Trophoblast cell (in vitro differentiated cells and primary cell): ENCODE measurements at regions not wholly inside any gene's neighbourhood (a gene's known extent, or its start where the extent isn't known, plus 50 kb on each side); places are given as distances from the start of the nearest gene placed in this dataset.

Source experiments
- DNase-seq, 2 donors: peaks; one replicate each; pipeline ENCODE4 v3.0.0-alpha.2; 2016
- H2AFZ ChIP-seq: 2 replicates; pipeline ENCODE4 v1.6.1; 2013; ENCODE audit warnings: low read length, moderate library complexity, mild to moderate bottlenecking; ENCODE audit not compliant: insufficient read depth, poor library complexity
- H2AK5ac ChIP-seq: 2 replicates; pipeline ENCODE4 v1.6.1; 2013; ENCODE audit warnings: mild to moderate bottlenecking, low read length
- H2BK120ac ChIP-seq: 2 replicates; pipeline ENCODE4 v1.6.1; 2013; ENCODE audit warnings: low read length, mild to moderate bottlenecking, moderate library complexity; ENCODE audit not compliant: insufficient read depth, poor library complexity
- H2BK12ac ChIP-seq: 2 replicates; pipeline ENCODE4 v1.6.1; 2013; ENCODE audit warnings: mild to moderate bottlenecking, low read length, moderate library complexity
- H2BK5ac ChIP-seq: 2 replicates; pipeline ENCODE4 v1.6.1; 2013; ENCODE audit warnings: low read length, low read depth, moderate library complexity, mild to moderate bottlenecking; ENCODE audit not compliant: poor library complexity
- H3K14ac ChIP-seq: 2 replicates; pipeline ENCODE4 v1.6.1; 2013; ENCODE audit warnings: mild to moderate bottlenecking, low read length
- H3K18ac ChIP-seq: 2 replicates; pipeline ENCODE4 v1.6.1; 2013; ENCODE audit warnings: mild to moderate bottlenecking, low read length
- H3K23ac ChIP-seq: 2 replicates; pipeline ENCODE4 v1.6.1; 2013; ENCODE audit warnings: low read length
- H3K27ac ChIP-seq: 2 replicates; pipeline ENCODE4 v1.5.1; 2013; ENCODE audit warnings: low read depth, mild to moderate bottlenecking, inconsistent platforms, low read length, moderate library complexity
- H3K27me3 ChIP-seq: 2 replicates; pipeline ENCODE4 v1.6.1; 2013; ENCODE audit warnings: inconsistent platforms, mild to moderate bottlenecking, low read length, moderate library complexity; ENCODE audit not compliant: insufficient read depth
- H3K36me3 ChIP-seq, 2 experiments: 1 replicate in 1 of 2; 2 replicates in 1 of 2; pipeline ENCODE4 v1.6.1; 2013; ENCODE audit warnings: low read length in 2 of 2, mild to moderate bottlenecking in 2 of 2, moderate library complexity in 1 of 2; ENCODE audit not compliant: insufficient read depth in 2 of 2, control insufficient read depth in 1 of 2
- H3K4ac ChIP-seq: 2 replicates; pipeline ENCODE4 v1.6.1; 2013; ENCODE audit warnings: low read depth, mild to moderate bottlenecking, low read length, moderate library complexity
- H3K4me1 ChIP-seq, 2 experiments: 1 replicate in 1 of 2; 2 replicates in 1 of 2; pipeline ENCODE4 v1.6.1; 2013; ENCODE audit warnings: low read length in 2 of 2, mild to moderate bottlenecking in 2 of 2, moderate library complexity in 1 of 2; ENCODE audit not compliant: insufficient read depth in 2 of 2, control insufficient read depth in 1 of 2
- H3K4me2 ChIP-seq: 2 replicates; pipeline ENCODE4 v1.6.1; 2013; ENCODE audit warnings: inconsistent platforms, mild to moderate bottlenecking, low read length, moderate library complexity
- H3K4me3 ChIP-seq: 2 replicates; pipeline ENCODE4 v1.5.1; 2013; ENCODE audit warnings: mild to moderate bottlenecking, low read depth, low read length, inconsistent platforms
- H3K79me1 ChIP-seq: one replicate; pipeline ENCODE4 v1.6.1; 2013; ENCODE audit warnings: low read length
- H3K79me2 ChIP-seq: 2 replicates; pipeline ENCODE4 v1.6.1; 2013; ENCODE audit warnings: low read length, mild to moderate bottlenecking; ENCODE audit not compliant: control insufficient read depth, insufficient read depth, poor library complexity
- H3K9ac ChIP-seq: 2 replicates; pipeline ENCODE4 v1.6.1; 2013; ENCODE audit warnings: mild to moderate bottlenecking, low read length
- H3K9me3 ChIP-seq: 2 replicates; pipeline ENCODE4 v1.6.1; 2013; ENCODE audit warnings: low read depth, mild to moderate bottlenecking, control low read depth, inconsistent platforms, low read length; ENCODE audit not compliant: insufficient read depth
- H4K12ac ChIP-seq: 2 replicates; pipeline ENCODE4 v1.6.1; 2013; ENCODE audit warnings: low read depth, mild to moderate bottlenecking, low read length, moderate library complexity
- H4K8ac ChIP-seq: 2 replicates; pipeline ENCODE4 v1.6.1; 2013; ENCODE audit warnings: low read depth, mild to moderate bottlenecking, low read length, moderate library complexity
- H4K91ac ChIP-seq: one replicate; pipeline ENCODE4 v1.6.1; 2013; ENCODE audit warnings: low read depth, mild to moderate bottlenecking, low read length, moderate library complexity
- WGBS: extraction: QIAGEN DNeasy Blood & Tissue Kit; methylation state at CpG from one replicate; pipeline ENCODE4 v1.1.7; 2013; ENCODE audit warnings: missing lambda C conversion rate; ENCODE audit not compliant: insufficient read length, insufficient coverage; ENCODE audit errors: extremely low coverage; 5-methylcytosine and 5-hydroxymethylcytosine counted together

DNA sequence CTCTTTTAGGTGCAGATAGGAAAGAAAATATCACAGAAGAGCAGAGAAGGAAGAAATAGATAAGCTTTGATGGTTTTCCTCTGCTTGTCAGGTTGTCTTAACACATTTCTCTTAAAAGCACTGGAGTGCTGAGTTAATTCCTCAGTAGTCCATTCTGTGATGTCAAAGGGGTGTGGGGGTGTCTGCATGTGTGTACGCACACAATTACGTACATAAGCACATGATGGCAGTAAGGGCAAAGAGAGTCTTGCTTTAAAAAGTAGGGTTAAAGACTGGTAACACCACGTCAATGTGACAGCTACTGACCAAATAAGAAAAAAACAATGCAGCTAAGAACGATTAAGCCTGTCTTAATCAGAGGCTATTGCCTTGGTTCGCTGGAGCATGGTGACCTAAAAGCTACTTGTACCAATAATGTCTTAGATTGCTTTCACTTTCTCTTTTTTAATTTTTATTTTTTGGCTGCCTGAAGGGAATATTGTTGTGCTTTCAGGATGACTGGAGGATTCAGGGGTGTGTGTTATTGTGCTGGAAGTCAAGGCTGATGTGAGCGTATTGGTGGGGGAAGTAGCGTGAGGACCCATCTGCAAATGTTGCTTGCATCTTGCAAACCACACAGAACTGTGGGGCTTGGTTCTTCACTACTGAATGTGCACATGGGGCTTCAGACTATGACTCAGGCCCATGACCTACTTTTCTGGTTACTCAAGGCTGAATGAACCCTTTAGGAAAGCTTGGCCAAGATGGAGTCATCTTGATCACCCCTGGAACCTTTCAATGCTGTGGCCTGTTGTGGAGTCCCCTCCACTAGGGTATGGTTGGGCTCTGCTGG lies 417.8 kb upstream of the TPM1 start:
- no peaks in the 10 kb centered on the region for H3K9me3 ChIP-seq
- no peaks in the 10 kb centered on the region for H3K79me1 ChIP-seq
- H2BK5ac ChIP-seq, result no peak overlapping the region
- H3K27me3 ChIP-seq, result no peaks in the 10 kb centered on the region
- H2AFZ ChIP-seq, result no peak overlapping the region
- H3K4ac ChIP-seq, result no peak overlapping the region
- no CpG with 5 or more reads among the region's 7 CpGs for WGBS
- DNase-seq, result no peak
- H3K27ac ChIP-seq, result no peak overlapping the region
- no peak overlapping the region for H3K9ac ChIP-seq
- no peak overlapping the region for H4K8ac ChIP-seq
- H3K23ac ChIP-seq, result no peak overlapping the region
- H3K36me3 ChIP-seq, result peaks cover 0 to 1% of the 10 kb centered on the region in 2 experiments
- H2AK5ac ChIP-seq, result no peak overlapping the region
- H3K4me3 ChIP-seq, result no peak overlapping the region
- H2BK120ac ChIP-seq, result no peak overlapping the region
- H3K4me1 ChIP-seq, result no peaks in the 10 kb centered on the region
- no peaks in the 10 kb centered on the region for H3K79me2 ChIP-seq
- no peak overlapping the region for H4K12ac ChIP-seq
- H2BK12ac ChIP-seq, result no peak overlapping the region
- H3K4me2 ChIP-seq, result no peak overlapping the region
- H3K14ac ChIP-seq, result no peak overlapping the region
- no peak overlapping the region for H3K18ac ChIP-seq
- H4K91ac ChIP-seq, result no peak overlapping the region

DNA sequence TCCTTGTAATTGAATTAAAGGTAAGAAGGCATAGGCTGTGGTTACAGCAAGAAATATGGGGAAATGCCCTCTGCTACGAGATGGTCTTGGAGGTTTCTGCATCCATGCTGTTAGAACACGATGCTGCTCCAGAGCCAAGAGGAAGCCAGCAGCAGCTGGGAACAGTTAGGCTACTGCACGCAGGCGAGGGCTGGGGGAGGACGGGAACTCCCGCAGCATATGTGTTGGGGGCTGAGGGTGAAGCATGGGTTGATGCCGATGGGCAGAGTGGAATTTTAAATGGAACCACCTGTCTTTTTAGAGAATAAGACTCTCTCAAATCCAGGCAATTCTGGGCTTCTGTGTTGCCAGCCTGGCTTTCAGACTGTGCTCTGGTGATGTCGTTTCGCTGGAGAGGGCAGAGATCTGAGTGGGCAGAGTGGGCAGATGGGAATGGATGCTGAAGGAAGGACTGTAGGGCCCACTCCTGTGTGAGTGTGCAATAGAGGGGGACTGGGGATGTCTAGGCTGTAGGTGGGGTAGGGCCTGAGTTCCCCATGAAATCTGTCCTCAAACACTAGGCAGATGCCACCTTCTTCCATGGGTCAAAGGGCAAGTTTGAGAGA lies 417.0 kb upstream of the TPM1 start:
- Histone ChIP-seq H3K18ac (no peak overlapping the region), H2BK12ac (no peak overlapping the region), H3K79me1 (no peaks in the 10 kb centered on the region), H3K14ac (no peak overlapping the region), H3K36me3 (peaks cover 0 to 1% of the 10 kb centered on the region in 2 experiments), H3K4me2 (no peak overlapping the region), H3K79me2 (no peaks in the 10 kb centered on the region), H3K23ac (no peak overlapping the region), H3K9me3 (no peaks in the 10 kb centered on the region), H4K12ac (no peak overlapping the region), H2AFZ (no peak overlapping the region), H3K4me3 (no peak overlapping the region), H4K8ac (no peak overlapping the region), H2AK5ac (no peak overlapping the region), H3K9ac (no peak overlapping the region), H3K27me3 (no peaks in the 10 kb centered on the region), H2BK120ac (no peak overlapping the region), H3K27ac (no peak overlapping the region), H3K4me1 (no peaks in the 10 kb centered on the region), H2BK5ac (no peak overlapping the region), H4K91ac (no peak overlapping the region), H3K4ac (no peak overlapping the region)
- no CpG with 5 or more reads among the region's 9 CpGs for WGBS
- DNase-seq, result no peak

DNA sequence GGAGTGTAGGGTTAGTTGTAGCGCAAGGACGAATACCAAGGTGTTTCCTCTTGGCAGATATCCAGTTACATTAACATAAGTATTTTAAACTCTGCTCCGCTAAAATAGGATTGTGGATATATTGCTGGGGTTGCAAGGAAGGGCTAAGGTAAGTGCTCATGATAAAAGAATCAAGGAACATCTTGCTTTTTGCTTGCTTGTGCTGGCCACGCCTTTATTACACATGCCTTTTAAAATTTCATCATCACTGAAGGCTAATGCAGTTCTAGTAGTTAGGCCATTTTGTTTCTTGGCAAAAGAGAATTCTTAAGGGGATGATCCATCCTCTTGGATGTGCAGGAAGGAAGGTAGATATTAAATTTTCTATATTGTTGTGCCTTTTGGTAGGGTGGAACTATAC lies 415.6 kb upstream of the TPM1 start:
- Histone ChIP-seq H3K14ac (no peak overlapping the region), H2BK5ac (no peak overlapping the region), H3K4me3 (no peak overlapping the region), H3K27me3 (no peaks in the 10 kb centered on the region), H2BK12ac (no peak overlapping the region), H3K9ac (no peak overlapping the region), H3K18ac (no peak overlapping the region), H3K4me2 (no peak overlapping the region), H4K12ac (no peak overlapping the region), H2AK5ac (no peak overlapping the region), H4K91ac (no peak overlapping the region), H3K79me1 (no peaks in the 10 kb centered on the region), H4K8ac (no peak overlapping the region), H3K4me1 (no peaks in the 10 kb centered on the region), H3K23ac (no peak overlapping the region), H2AFZ (no peak overlapping the region), H3K27ac (no peak overlapping the region), H3K4ac (no peak overlapping the region), H2BK120ac (no peak overlapping the region), H3K36me3 (peaks cover 0 to 1% of the 10 kb centered on the region in 2 experiments), H3K9me3 (no peaks in the 10 kb centered on the region), H3K79me2 (no peaks in the 10 kb centered on the region)
- WGBS, result no CpG with 5 or more reads among the region's 4 CpGs
- DNase-seq, result no peak

DNA sequence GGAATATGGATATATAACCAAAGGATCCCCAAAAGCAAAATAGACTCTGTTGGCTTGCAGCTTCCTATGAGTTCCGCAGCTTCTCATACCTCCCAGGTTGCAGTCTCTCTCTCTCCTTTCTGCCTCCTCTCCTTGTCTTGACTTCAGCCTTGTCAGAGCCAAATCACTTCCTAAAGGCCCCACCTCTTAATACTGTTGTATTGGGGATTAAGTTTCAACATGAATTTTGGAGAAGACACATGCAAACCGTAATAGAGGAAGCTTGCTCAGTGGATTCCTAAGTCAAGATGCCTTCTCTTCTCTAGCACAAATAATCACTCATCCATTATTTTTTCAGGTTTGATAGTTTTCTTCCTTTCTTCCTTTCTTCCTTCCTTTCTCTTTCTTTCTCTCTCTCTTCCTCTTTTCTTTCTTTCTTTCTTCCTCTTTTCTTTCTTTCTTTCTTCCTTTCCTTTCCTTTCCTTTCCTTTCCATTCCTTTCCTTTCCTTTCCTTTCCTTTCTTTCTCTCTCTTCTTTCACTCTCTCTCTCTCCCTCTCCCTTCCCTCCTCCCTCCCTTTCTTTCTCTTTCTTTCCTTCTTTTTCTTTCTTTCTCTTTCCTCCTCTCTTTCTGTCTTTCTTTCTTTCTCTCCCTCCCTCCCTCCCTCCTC lies 411.3 kb upstream of the TPM1 start:
- H3K4me3 ChIP-seq, result no peak overlapping the region
- H2AFZ ChIP-seq, result no peak overlapping the region
- no peak overlapping the region for H4K8ac ChIP-seq
- no peak overlapping the region for H3K27ac ChIP-seq
- no peaks in the 10 kb centered on the region for H3K27me3 ChIP-seq
- no peak overlapping the region for H3K4me2 ChIP-seq
- no peak overlapping the region for H3K23ac ChIP-seq
- no peak for DNase-seq
- no peak overlapping the region for H2BK12ac ChIP-seq
- no peak overlapping the region for H3K4ac ChIP-seq
- no peak overlapping the region for H2AK5ac ChIP-seq
- H3K18ac ChIP-seq, result no peak overlapping the region
- no CpG with 5 or more reads among the region's 2 CpGs for WGBS
- no peak overlapping the region for H2BK5ac ChIP-seq
- H3K14ac ChIP-seq, result no peak overlapping the region
- H3K36me3 ChIP-seq, result no peaks in the 10 kb centered on the region
- H2BK120ac ChIP-seq, result no peak overlapping the region
- H4K12ac ChIP-seq, result no peak overlapping the region
- H3K9me3 ChIP-seq, result peaks cover 2% of the 10 kb centered on the region
- no peak overlapping the region for H4K91ac ChIP-seq
- no peaks in the 10 kb centered on the region for H3K79me2 ChIP-seq
- H3K4me1 ChIP-seq, result peaks cover 0 to 2% of the 10 kb centered on the region in 2 experiments
- no peak overlapping the region for H3K9ac ChIP-seq
- no peaks in the 10 kb centered on the region for H3K79me1 ChIP-seq
